HUES6 (cell line): ENCODE measurements at regions not wholly inside any gene's neighbourhood (a gene's known extent, or its start where the extent isn't known, plus 50 kb on each side); places are given as distances from the start of the nearest gene placed in this dataset.
A peak's percentile ranks its signal among the peaks of the same experiment; 100 is the strongest.

ENCODE experiments used
- H3K27ac ChIP-seq: 2 replicates; pipeline ENCODE4 v1.7.0; 2013; ENCODE audit warnings: low read depth, mild to moderate bottlenecking, low read length, inconsistent platforms
- H3K27me3 ChIP-seq: 2 replicates; pipeline ENCODE4 v1.6.1; 2013; ENCODE audit warnings: low read length; ENCODE audit not compliant: control insufficient read depth, insufficient read depth
- H3K36me3 ChIP-seq: 2 replicates; pipeline ENCODE4 v1.6.1; 2013; ENCODE audit warnings: low read length; ENCODE audit not compliant: control insufficient read depth, insufficient read depth
- H3K4me1 ChIP-seq: 2 replicates; pipeline ENCODE4 v1.6.1; 2013; ENCODE audit warnings: low read length; ENCODE audit not compliant: control insufficient read depth, insufficient read depth
- H3K4me3 ChIP-seq: 2 replicates; pipeline ENCODE4 v1.5.1; 2013; ENCODE audit warnings: low read depth, low read length
- H3K9ac ChIP-seq: one replicate; pipeline ENCODE4 v1.6.1; 2013; ENCODE audit warnings: mild to moderate bottlenecking, low read length
- H3K9me3 ChIP-seq: 2 replicates; pipeline ENCODE4 v1.6.1; 2013; ENCODE audit warnings: low read depth, low read length; ENCODE audit not compliant: control insufficient read depth, insufficient read depth

GRCh38 chr1:171429137-171429536, 56.2 kb upstream of the PRRC2C start:
- Histone ChIP-seq H3K27me3 (no peaks in the 10 kb centered on the region), H3K4me3 (no peak overlapping the region), H3K4me1 (peaks cover 19% of the 10 kb centered on the region), H3K27ac (no peak overlapping the region), H3K9me3 (peaks cover 41% of the 10 kb centered on the region), H3K9ac (no peak overlapping the region), H3K36me3 (no peaks in the 10 kb centered on the region)

- Histone ChIP-seq H3K9ac (peak overlapping the region; percentile 49), H3K9me3 (peaks cover 30% of the 10 kb centered on the region), H3K27ac (peak overlapping the region; percentile 86), H3K36me3 (no peaks in the 10 kb centered on the region), H3K27me3 (no peaks in the 10 kb centered on the region), H3K4me1 (peaks cover 11% of the 10 kb centered on the region), H3K4me3 (0 out of 2 replicates have a peak overlapping the region, but pooled peaks have one; percentile 11)
Observed at GRCh38 chr1:171431994-171432393, 53.3 kb upstream of the PRRC2C start.

- Histone ChIP-seq H3K9me3 (peaks cover 27% of the 10 kb centered on the region), H3K27me3 (no peaks in the 10 kb centered on the region), H3K4me3 (0 out of 2 replicates have a peak overlapping the region, but pooled peaks have one; percentile 11), H3K36me3 (no peaks in the 10 kb centered on the region), H3K4me1 (peaks cover 11% of the 10 kb centered on the region), H3K9ac (peak overlapping the region; percentile 29), H3K27ac (peak overlapping the region; percentile 86)
Observed at GRCh38 chr1:171432473-171432872, 52.9 kb upstream of the PRRC2C start.

GRCh38 chr1:171433451-171433850, 51.9 kb upstream of the PRRC2C start:
- Histone ChIP-seq H3K27ac (no peak overlapping the region), H3K4me1 (peaks cover 11% of the 10 kb centered on the region), H3K27me3 (no peaks in the 10 kb centered on the region), H3K36me3 (no peaks in the 10 kb centered on the region), H3K9ac (no peak overlapping the region), H3K9me3 (peaks cover 18% of the 10 kb centered on the region), H3K4me3 (no peak overlapping the region)

GRCh38 chr1:171434717-171435346, 50.5 kb upstream of the PRRC2C start:
- Histone ChIP-seq H3K36me3 (no peaks in the 10 kb centered on the region), H3K4me1 (peaks cover 11% of the 10 kb centered on the region), H3K9ac (no peak overlapping the region), H3K9me3 (peaks cover 5% of the 10 kb centered on the region), H3K27ac (no peak overlapping the region), H3K27me3 (no peaks in the 10 kb centered on the region), H3K4me3 (no peak overlapping the region)
